Fibroblast of lung (primary cell): ENCODE measurements at regions not wholly inside any gene's neighbourhood (a gene's known extent, or its start where the extent isn't known, plus 50 kb on each side); places are given as distances from the start of the nearest gene placed in this dataset.

Experiments
- DNase-seq, 2 donors: peaks; one replicate each; pipeline versions ENCODE4 v3.0.0 to v3.0.0-alpha.2; 2010; ENCODE audit warnings: low read depth in 2 of 2
- H2AFZ ChIP-seq: 2 replicates; pipeline ENCODE4 v1.5.1; 2012; ENCODE audit warnings: low read length, control low read depth, inconsistent platforms
- H3K27ac ChIP-seq: 2 replicates; pipeline ENCODE4 v1.5.1; 2011; ENCODE audit warnings: low read length, control low read depth; ENCODE audit not compliant: insufficient read depth
- H3K27me3 ChIP-seq: 2 replicates; pipeline ENCODE4 v1.5.1; 2011; ENCODE audit warnings: mild to moderate bottlenecking, low read length; ENCODE audit not compliant: control insufficient read depth, insufficient read depth
- H3K36me3 ChIP-seq: 2 replicates; pipeline ENCODE4 v1.5.1; 2011; ENCODE audit warnings: low read length; ENCODE audit not compliant: control insufficient read depth, insufficient read depth
- H3K4me1 ChIP-seq: 2 replicates; pipeline ENCODE4 v1.5.1; 2011; ENCODE audit warnings: low read length; ENCODE audit not compliant: control insufficient read depth, insufficient read depth; ENCODE audit errors: extremely low read depth
- H3K4me2 ChIP-seq: 2 replicates; pipeline ENCODE4 v1.5.1; 2011; ENCODE audit warnings: low read length, control low read depth; ENCODE audit not compliant: insufficient read depth; ENCODE audit errors: extremely low read depth
- H3K4me3 ChIP-seq, 4 experiments: fragments of 200-600 bp in 1 of 4; sonication (generic) in 1 of 4; replicated peaks in 1 of 4; 2 replicates each; pipeline ENCODE4 v1.5.1; 2011 to 2016; ENCODE audit warnings: low read length in 4 of 4, low read depth in 3 of 4, mild to moderate bottlenecking in 3 of 4, control low read depth in 2 of 4, inconsistent platforms in 1 of 4, mixed read lengths in 1 of 4; ENCODE audit not compliant: insufficient read depth in 1 of 4; ENCODE audit errors: control extremely low read depth in 1 of 4
- H3K79me2 ChIP-seq: 2 replicates; pipeline ENCODE4 v1.5.1; 2012; ENCODE audit warnings: mild to moderate bottlenecking, low read length, inconsistent platforms; ENCODE audit not compliant: control insufficient read depth, insufficient read depth
- H3K9ac ChIP-seq: 2 replicates; pipeline ENCODE4 v1.5.1; 2011; ENCODE audit warnings: mild to moderate bottlenecking, low read length, control low read depth; ENCODE audit not compliant: insufficient read depth
- H3K9me3 ChIP-seq: 2 replicates; pipeline ENCODE4 v1.5.1; 2012; ENCODE audit warnings: low read depth, low read length; ENCODE audit not compliant: control insufficient read depth, insufficient read depth
- H4K20me1 ChIP-seq: 2 replicates; pipeline ENCODE4 v1.5.1; 2011; ENCODE audit warnings: low read length; ENCODE audit not compliant: control insufficient read depth, insufficient read depth; ENCODE audit errors: extremely low read depth
- EZH2 ChIP-seq: IDR thresholded peaks from 2 replicates; pipeline ENCODE4 v1.5.1; 2012; ENCODE audit warnings: low read length, control low read depth, mild to moderate bottlenecking; ENCODE audit errors: missing control alignments
- TF ChIP-seq, protein P1 (sequence below), 2 donors: IDR thresholded peaks in 1 of 2; conservative IDR thresholded peaks in 1 of 2; 1 replicate in 1 of 2; 2 replicates in 1 of 2; pipeline ENCODE4 v1.5.1; 2011 to 2012; ENCODE audit warnings: low read length in 2 of 2, control low read depth in 1 of 2, inconsistent platforms in 1 of 2, low read depth in 1 of 2, mild to moderate bottlenecking in 1 of 2

GRCh38 chr6:15906420-15907016 lies 222.4 kb upstream of the MYLIP start:
- Histone ChIP-seq H2AFZ (no peak overlapping the region), H3K79me2 (no peaks in the 10 kb centered on the region), H3K9ac (no peak overlapping the region), H4K20me1 (no peaks in the 10 kb centered on the region), H3K4me2 (no peak overlapping the region), H3K27me3 (no peaks in the 10 kb centered on the region), H3K4me3 (no peak overlapping the region), H3K36me3 (no peaks in the 10 kb centered on the region), H3K9me3 (no peaks in the 10 kb centered on the region), H3K27ac (no peak overlapping the region), H3K4me1 (no peaks in the 10 kb centered on the region)
- TF ChIP-seq, protein P1, sequence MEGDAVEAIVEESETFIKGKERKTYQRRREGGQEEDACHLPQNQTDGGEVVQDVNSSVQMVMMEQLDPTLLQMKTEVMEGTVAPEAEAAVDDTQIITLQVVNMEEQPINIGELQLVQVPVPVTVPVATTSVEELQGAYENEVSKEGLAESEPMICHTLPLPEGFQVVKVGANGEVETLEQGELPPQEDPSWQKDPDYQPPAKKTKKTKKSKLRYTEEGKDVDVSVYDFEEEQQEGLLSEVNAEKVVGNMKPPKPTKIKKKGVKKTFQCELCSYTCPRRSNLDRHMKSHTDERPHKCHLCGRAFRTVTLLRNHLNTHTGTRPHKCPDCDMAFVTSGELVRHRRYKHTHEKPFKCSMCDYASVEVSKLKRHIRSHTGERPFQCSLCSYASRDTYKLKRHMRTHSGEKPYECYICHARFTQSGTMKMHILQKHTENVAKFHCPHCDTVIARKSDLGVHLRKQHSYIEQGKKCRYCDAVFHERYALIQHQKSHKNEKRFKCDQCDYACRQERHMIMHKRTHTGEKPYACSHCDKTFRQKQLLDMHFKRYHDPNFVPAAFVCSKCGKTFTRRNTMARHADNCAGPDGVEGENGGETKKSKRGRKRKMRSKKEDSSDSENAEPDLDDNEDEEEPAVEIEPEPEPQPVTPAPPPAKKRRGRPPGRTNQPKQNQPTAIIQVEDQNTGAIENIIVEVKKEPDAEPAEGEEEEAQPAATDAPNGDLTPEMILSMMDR (conservative IDR thresholded peaks at IDR 0.05 in 1 of 2, IDR thresholded peaks at IDR 0.05 in 1 of 2; ENCODE audit: low read depth in 1 of 2, low read length in 2 of 2): no peak
- TF ChIP-seq EZH2: no peak
- no peak for DNase-seq

GRCh38 chr6:15905488-15906419 lies 223.1 kb upstream of the MYLIP start:
- Histone ChIP-seq H3K4me3 (no peak overlapping the region), H3K79me2 (no peaks in the 10 kb centered on the region)

More at GRCh38 chr6:15905488-15906419, 223.1 kb upstream of the MYLIP start:
- no peak overlapping the region for H3K9ac ChIP-seq
- no peak overlapping the region for H3K4me2 ChIP-seq
- no peaks in the 10 kb centered on the region for H3K36me3 ChIP-seq
- no peaks in the 10 kb centered on the region for H3K4me1 ChIP-seq
- no peaks in the 10 kb centered on the region for H3K9me3 ChIP-seq
- no peak overlapping the region for H2AFZ ChIP-seq
- TF ChIP-seq EZH2: no peak
- TF ChIP-seq, protein P1 (conservative IDR thresholded peaks at IDR 0.05 in 1 of 2, IDR thresholded peaks at IDR 0.05 in 1 of 2; ENCODE audit: low read depth in 1 of 2, low read length in 2 of 2): no peak
- H3K27ac ChIP-seq: no peak overlapping the region
- no peaks in the 10 kb centered on the region for H3K27me3 ChIP-seq
- no peaks in the 10 kb centered on the region for H4K20me1 ChIP-seq
- no peak for DNase-seq
